K562 (cell line): ENCODE measurements at regions not wholly inside any gene's neighbourhood (a gene's known extent, or its start where the extent isn't known, plus 50 kb on each side); places are given as distances from the start of the nearest gene placed in this dataset.

Experiments used
- ATAC-seq: fragments of 200-7000 bp; cut with Tn5 transposase; 3 replicates; pipeline ENCODE4 v1.9.1; 2020; ENCODE audit warnings: moderate library complexity
- BruUV-seq: library from RNA; stranded (reverse); fragments of 400-500 nt; replicated peaks from 2 replicates; lab custom pipeline; 2021; lab: Mats Ljungman, UMichigan
- CTCF ChIA-PET: fragments of 300-600 bp; formaldehyde crosslinking; extraction: SDS; loops from one replicate; lab custom pipeline; 2021; ENCODE audit warnings: low intra/inter-chr PET ratio; lab: Yijun Ruan, JAX
- POLR2A ChIA-PET: fragments of 300-600, 350-650 bp; sonication (Branson Sonifier 250); formaldehyde crosslinking; extraction: SDS; loops from one replicate; lab custom pipeline; 2021; ENCODE audit warnings: antibody characterized with exemption, inconsistent platforms; lab: Yijun Ruan, JAX
- DNase-seq, 4 experiments: peaks; one replicate each; pipeline versions ENCODE4 v3.0.0 to v3.0.0-alpha.2; 2011 to 2018; ENCODE audit warnings: low spot score in 3 of 4, mixed read lengths in 3 of 4; ENCODE audit errors: extremely low read depth in 1 of 4
- FAIRE-seq: peaks from 2 replicates; lab custom pipeline; 2011; peaks lifted over from hg19 to GRCh38; lab: Jason Lieb, UNC
- H2AFZ ChIP-seq: 2 replicates; pipeline ENCODE4 v1.6.0; 2011; ENCODE audit warnings: low read depth, low read length, control low read depth, inconsistent platforms
- H3K27ac ChIP-seq: fragments of 200-600 bp; 3 replicates; pipeline ENCODE4 v1.8.0; 2011; ENCODE audit warnings: low read depth, mild to moderate bottlenecking, control low read depth, inconsistent platforms, low read length, moderate library complexity, mixed read lengths; ENCODE audit errors: extremely low read depth
- H3K27me3 ChIP-seq, 2 experiments: fragments of 300-600 bp in 1 of 2; 2 replicates in 1 of 2; 3 replicates in 1 of 2; pipeline versions ENCODE4 v1.6.0 to v1.8.0; 2011; ENCODE audit warnings: inconsistent platforms in 2 of 2, low read length in 2 of 2, mild to moderate bottlenecking in 1 of 2, mixed read lengths in 1 of 2, moderate library complexity in 1 of 2; ENCODE audit not compliant: control insufficient read depth in 2 of 2, insufficient read depth in 2 of 2
- H3K36me3 ChIP-seq: fragments of 300-600 bp; 3 replicates; pipeline ENCODE4 v1.8.0; 2011; ENCODE audit warnings: mild to moderate bottlenecking, low read length, inconsistent platforms; ENCODE audit not compliant: control insufficient read depth, insufficient read depth
- H3K4me1 ChIP-seq, 2 experiments: fragments of 200-600 bp in 1 of 2; replicated peaks in 1 of 2; 2 replicates in 1 of 2; 3 replicates in 1 of 2; pipeline versions ENCODE4 v1.5.1 to v1.8.0; 2011; ENCODE audit warnings: inconsistent platforms in 2 of 2, low read length in 2 of 2, mild to moderate bottlenecking in 1 of 2, mixed read lengths in 1 of 2, moderate library complexity in 1 of 2; ENCODE audit not compliant: control insufficient read depth in 2 of 2, insufficient read depth in 2 of 2
- H3K4me2 ChIP-seq: 2 replicates; pipeline ENCODE4 v1.6.1; 2011; ENCODE audit warnings: low read length, control low read depth, inconsistent platforms, mixed read lengths; ENCODE audit not compliant: insufficient read depth
- H3K4me3 ChIP-seq: fragments of 200-600 bp; sonication (generic), shearing (Covaris generic); 2 replicates; pipeline ENCODE4 v1.5.1; 2016; ENCODE audit warnings: control low read depth, inconsistent platforms
- H3K79me2 ChIP-seq: fragments of 200-600 bp; 3 replicates; pipeline ENCODE4 v1.8.0; 2011; ENCODE audit warnings: low read length, inconsistent platforms; ENCODE audit not compliant: control insufficient read depth, insufficient read depth
- H3K9ac ChIP-seq, 2 experiments: 2 replicates each; pipeline versions ENCODE4 v1.6.0 to v1.6.1; 2011; ENCODE audit warnings: low read depth in 2 of 2, low read length in 2 of 2, control low read depth in 1 of 2, inconsistent platforms in 1 of 2, mild to moderate bottlenecking in 1 of 2, mixed read lengths in 1 of 2; ENCODE audit not compliant: insufficient read depth in 1 of 2
- H3K9me1 ChIP-seq: one replicate; pipeline ENCODE4 v1.6.0; 2011; ENCODE audit warnings: inconsistent platforms, mild to moderate bottlenecking, low read length, moderate library complexity; ENCODE audit not compliant: control insufficient read depth, insufficient read depth
- H3K9me3 ChIP-seq: replicated peaks from 2 replicates; pipeline ENCODE4 v1.5.1; 2011; ENCODE audit warnings: low read depth, low read length, inconsistent platforms; ENCODE audit not compliant: control insufficient read depth, insufficient read depth
- H4K20me1 ChIP-seq: replicated peaks from 2 replicates; pipeline ENCODE4 v1.6.1; 2011; ENCODE audit warnings: low read length, inconsistent platforms, mixed read lengths; ENCODE audit not compliant: control insufficient read depth, insufficient read depth
- MEF2A ChIP-seq: IDR thresholded peaks from 2 replicates; pipeline ENCODE4 v1.6.1; 2011; ENCODE audit warnings: low read depth, mild to moderate bottlenecking, low read length, moderate library complexity; ENCODE audit not compliant: control insufficient read depth
- MEIS2 ChIP-seq: fragments of 450-650 bp; IDR thresholded peaks from 2 replicates; pipeline ENCODE4 v1.6.1; 2014; ENCODE audit warnings: mild to moderate bottlenecking; ENCODE audit not compliant: partially characterized antibody
- NFE2 ChIP-seq: IDR thresholded peaks from 2 replicates; pipeline ENCODE4 v1.6.1; 2014; ENCODE audit warnings: antibody characterized with exemption, low read depth
- NFIC ChIP-seq: fragments of 450-650 bp; IDR thresholded peaks from 2 replicates; pipeline ENCODE4 v1.6.1; 2017; ENCODE audit warnings: mild to moderate bottlenecking, inconsistent platforms
- NFIX ChIP-seq: fragments of 250-450 bp; sonication (Bioruptor Pico); IDR thresholded peaks from 2 replicates; pipeline ENCODE4 v1.4.0; 2020; ENCODE audit warnings: low read depth, mild to moderate bottlenecking, moderate library complexity
- PBX2 ChIP-seq, 2 experiments: IDR thresholded peaks in 1 of 2; conservative IDR thresholded peaks in 1 of 2; 2 replicates each; pipeline ENCODE4 v1.6.1; 2016; ENCODE audit warnings: low read depth in 2 of 2, mild to moderate bottlenecking in 1 of 2, missing compliant biosample characterization in 1 of 2, missing genetic modification characterization in 1 of 2, moderate library complexity in 1 of 2
- PKNOX1 ChIP-seq: fragments of 450-650 bp; IDR thresholded peaks from 2 replicates; pipeline ENCODE4 v1.6.1; 2016
- ZNF316 ChIP-seq: fragments of 450-650 bp; IDR thresholded peaks from 2 replicates; pipeline ENCODE4 v1.6.1; 2016
- WGBS: fragments of 100-300 bp; shearing (Covaris generic); methylation state at CpG from one replicate; pipeline ENCODE4 v1.1.6; 2016; ENCODE audit warnings: low coverage, mixed read lengths; ENCODE audit not compliant: insufficient coverage; ENCODE audit errors: missing lambda C conversion rate; 5-methylcytosine and 5-hydroxymethylcytosine counted together
- in situ Hi-C: fragments of 300-500 bp; cut with MboI; formaldehyde crosslinking; loops from 4 replicates; pipeline ENCODE4 v1.15.0; 2018; ENCODE audit warnings: inconsistent platforms, mixed read lengths
- intact Hi-C: fragments of 100-400 bp; cut with micrococcal nuclease; formaldehyde crosslinking; loops from 2 replicates; pipeline ENCODE4 v1.14.2; 2022
- TF ChIP-seq, protein P1 (sequence below): sonication (generic); formaldehyde crosslinking; IDR thresholded peaks from 2 replicates; pipeline ENCODE4 v1.8.0; 2023; ENCODE audit warnings: mild to moderate bottlenecking, missing genetic modification reagents

GRCh38 chr1:37394574-37395464, 79.6 kb upstream of the ZC3H12A start:
- intact Hi-C loops (no loop called here), in situ Hi-C loops (no loop called here)
- Histone ChIP-seq H3K79me2 (no peaks in the 10 kb centered on the region), H3K9me3 (no peaks in the 10 kb centered on the region), H3K27me3 (peaks cover 10 to 36% of the 10 kb centered on the region in 2 experiments; a peak in 3 of 5 replicates), H3K4me1 (no peaks in the 10 kb centered on the region), H3K27ac (no peak overlapping the region), H3K4me3 (no peak overlapping the region), H3K36me3 (no peaks in the 10 kb centered on the region), H4K20me1 (0 out of 2 replicates have a peak, but pooled peaks cover 6% of the 10 kb centered on the region), H2AFZ (no peak overlapping the region), H3K9me1 (peaks cover 3% of the 10 kb centered on the region), H3K4me2 (no peak overlapping the region), H3K9ac (no peak overlapping the region)
- WGBS = under 1% methylated on average over 10 of the region's 10 CpGs
- POLR2A ChIA-PET = interaction anchor here (0.6 to 1.1 kb wide), 2 partner anchors 29 to 335 kb away, joined by 3 to 4 read pairs; no protein-coding TSS in a partner anchor
- BruUV-seq = no TSS peak
- no peak for DNase-seq
- CTCF ChIA-PET = no interaction called here
- peak; percentile 82 for TF ChIP-seq NFIX
- TF ChIP-seq PKNOX1 = peak; percentile 44; the same call in 1 of the 2 replicates
- TF ChIP-seq, protein P1, sequence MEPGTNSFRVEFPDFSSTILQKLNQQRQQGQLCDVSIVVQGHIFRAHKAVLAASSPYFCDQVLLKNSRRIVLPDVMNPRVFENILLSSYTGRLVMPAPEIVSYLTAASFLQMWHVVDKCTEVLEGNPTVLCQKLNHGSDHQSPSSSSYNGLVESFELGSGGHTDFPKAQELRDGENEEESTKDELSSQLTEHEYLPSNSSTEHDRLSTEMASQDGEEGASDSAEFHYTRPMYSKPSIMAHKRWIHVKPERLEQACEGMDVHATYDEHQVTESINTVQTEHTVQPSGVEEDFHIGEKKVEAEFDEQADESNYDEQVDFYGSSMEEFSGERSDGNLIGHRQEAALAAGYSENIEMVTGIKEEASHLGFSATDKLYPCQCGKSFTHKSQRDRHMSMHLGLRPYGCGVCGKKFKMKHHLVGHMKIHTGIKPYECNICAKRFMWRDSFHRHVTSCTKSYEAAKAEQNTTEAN (CRISPR knock-in tag) = no peak
- no peak for TF ChIP-seq ZNF316
- 0 out of 2 replicates have a peak, but pooled peaks have one; percentile 12 for TF ChIP-seq NFE2
- TF ChIP-seq MEIS2 = peak; percentile 84
- TF ChIP-seq NFIC = peak; percentile 97
- TF ChIP-seq PBX2 (CRISPR knock-in tag; IDR thresholded peaks at IDR 0.05; ENCODE audit: low read depth) = no peak
- peak; percentile 68 for TF ChIP-seq PBX2 (tag; conservative IDR thresholded peaks at IDR 0.05; ENCODE audit: low read depth)
- TF ChIP-seq MEF2A = no peak
- peak; percentile 73 for ATAC-seq
- FAIRE-seq = no peak
